GM21786 (cell line): ENCODE measurements at regions not wholly inside any gene's neighbourhood (a gene's known extent, or its start where the extent isn't known, plus 50 kb on each side); places are given as distances from the start of the nearest gene placed in this dataset.
"Not testable (repeated sequence)": the region's sequence is repeated elsewhere in the genome, so short reads cannot be mapped to it uniquely, and the experiment has no call there.

Source experiments
- ATAC-seq: cut with Tn5 transposase; IDR thresholded peaks from one replicate; pipeline ENCODE4 v1.9.1; 2021; ENCODE audit not compliant: unreplicated experiment

- no peak for ATAC-seq
These were observed 184.4 kb upstream of the ZNF217 start for GRCh38 chr20:53778041-53778516.

DNA sequence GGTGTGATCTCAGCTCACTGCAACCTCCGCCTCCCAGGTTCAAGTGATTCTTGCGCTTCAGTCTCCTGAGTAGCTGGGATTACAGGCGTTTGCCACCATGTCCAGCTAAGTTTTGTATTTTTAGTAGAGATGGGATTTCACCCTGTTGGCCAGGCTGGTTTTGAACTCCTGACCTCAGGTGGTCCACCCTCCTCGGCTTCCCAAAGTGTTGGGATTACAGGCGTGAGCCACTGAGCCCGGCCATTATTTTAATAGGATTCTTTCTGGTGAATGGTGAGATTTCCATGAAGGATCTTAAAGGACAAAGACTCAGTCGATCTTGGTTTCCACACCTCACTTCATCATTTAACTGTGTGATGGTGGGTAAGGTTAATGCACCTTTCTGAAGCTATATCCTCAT, 183.8 kb upstream of the ZNF217 start:
- ATAC-seq: not testable (repeated sequence)

DNA sequence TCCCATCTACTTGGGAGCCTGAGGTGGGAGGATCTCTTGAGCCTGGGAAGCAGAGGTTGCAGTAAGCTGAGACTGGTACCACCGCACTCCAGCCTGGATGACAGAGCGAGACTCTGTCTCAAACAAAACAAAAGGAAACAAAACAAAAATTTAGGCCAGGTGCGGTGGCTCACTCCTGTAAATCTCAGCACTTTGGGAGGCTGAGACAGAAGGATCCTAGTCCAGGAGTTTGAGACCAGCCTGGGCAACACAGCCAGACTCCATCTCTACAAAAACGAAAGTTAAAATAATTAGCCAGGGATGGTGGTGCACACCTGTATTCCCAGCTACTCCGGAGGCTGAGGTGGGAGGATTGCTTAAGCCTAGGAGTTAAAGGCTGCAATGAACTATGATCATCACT, 183.2 kb upstream of the ZNF217 start:
- no peak for ATAC-seq

DNA sequence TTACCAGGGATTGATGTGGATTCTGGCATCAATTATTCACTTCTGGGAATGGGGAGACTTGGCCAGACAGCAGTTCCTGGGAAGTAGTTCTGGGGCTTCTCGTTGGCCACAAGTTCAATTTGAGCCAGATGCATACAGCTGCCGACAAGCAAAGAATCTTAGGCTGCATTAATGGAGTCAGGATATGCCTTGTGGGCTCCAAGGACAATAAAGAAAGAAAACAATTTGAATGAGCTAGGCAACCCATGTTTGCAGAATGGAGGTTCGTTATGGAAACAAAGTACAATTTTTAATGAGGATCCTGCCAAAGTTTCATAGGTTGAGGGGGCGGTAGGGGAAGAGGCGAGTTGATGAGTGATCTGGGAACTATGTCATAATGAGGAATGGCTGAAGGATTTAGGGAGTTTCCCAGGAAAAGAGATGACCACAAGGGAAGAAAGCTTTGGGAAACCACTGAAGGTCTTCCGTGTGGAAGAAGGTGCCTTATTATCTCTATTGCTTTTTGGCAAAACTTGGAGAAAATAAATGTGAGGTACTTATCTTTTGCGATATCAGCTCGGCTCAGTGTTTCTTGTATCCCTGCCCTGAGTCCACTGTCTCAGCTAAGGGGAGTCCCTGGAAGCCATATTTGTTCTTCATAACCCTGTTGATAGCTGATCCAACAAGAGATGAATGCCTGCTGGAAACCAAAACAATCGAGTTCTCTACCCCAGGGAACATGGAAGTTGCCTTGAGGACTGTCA, 181.0 kb upstream of the ZNF217 start:
- no peak for ATAC-seq

DNA sequence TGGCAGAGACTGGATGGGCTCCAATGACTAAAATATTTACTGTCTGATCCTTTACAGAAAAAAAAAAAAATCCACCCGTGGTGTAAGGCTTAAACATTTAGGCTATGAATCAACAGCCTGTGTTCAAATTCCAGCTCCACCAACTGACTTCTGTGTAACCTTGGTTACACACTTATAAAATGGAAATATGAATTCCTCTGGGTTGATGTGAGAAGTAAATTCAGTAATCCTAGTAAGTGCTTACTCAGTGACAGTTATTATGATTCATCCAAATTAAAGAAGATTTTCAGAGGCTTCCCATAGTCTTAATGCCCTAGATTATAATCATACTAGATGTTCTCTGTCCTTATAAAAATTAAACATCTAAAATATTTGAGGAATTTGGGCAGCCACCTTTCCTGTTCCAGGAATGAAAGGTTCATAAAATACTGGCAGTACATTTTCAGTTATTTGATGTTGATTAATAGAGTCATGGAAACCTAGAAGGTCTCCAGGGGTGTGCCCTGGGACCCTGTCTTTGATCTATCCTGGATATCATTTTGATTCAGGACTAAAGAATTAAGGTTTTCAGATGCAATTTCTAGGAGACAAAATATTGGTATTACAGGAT, 180.3 kb upstream of the ZNF217 start:
- no peak for ATAC-seq

DNA sequence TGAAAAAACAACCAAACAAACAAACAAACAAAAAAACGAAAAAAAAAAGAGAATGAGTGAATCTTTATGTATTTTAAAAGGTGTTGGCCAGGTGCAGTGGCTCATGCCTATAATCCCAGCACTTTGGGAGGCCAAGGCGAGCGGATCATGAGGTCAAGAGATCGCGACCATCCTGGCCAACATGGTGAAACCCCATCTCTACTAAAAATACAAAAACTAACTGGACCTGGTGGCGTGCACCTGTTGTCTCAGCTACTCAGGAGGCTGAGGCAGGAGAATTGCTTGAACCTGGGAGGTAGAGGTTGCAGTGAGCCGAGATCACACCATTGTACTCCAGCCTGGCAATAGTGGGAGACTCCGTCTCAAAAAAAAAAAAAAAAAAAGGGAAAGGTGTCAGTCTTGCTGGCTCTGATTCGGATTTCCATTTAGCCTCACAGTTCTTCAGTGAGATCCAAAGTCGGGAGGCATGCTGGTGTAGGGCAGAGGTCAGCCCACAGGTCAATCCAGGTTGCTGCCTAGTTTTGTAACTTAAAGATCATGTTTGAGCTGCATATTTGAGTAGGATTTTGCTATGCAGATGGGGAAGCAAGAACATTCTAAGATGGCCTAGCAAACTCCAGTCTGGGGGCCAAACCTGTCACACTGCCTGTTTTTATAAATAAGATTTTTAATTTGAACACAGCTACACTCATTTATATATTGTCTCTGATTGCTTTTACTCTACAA, 179.6 kb upstream of the ZNF217 start:
- ATAC-seq: not testable (repeated sequence)

DNA sequence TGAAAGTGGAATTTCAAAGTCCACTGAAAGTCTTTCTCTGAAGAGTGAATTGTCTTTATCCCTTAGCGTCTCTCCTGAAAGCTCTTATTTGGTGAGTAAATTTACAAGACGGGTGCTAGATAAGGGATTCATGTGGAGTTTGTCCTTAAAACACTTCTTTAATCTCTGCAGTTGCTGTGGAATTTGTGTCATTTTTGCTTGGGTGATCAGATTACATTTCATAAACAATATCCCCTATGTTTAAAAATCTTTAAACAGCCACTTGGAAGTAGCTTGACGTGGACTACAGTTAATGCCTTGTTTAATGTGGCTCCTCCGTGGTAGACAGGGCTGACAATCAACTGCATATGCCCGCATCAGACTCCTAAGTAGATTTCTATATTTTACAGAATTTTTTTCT, 175.4 kb upstream of the ZNF217 start:
- no peak for ATAC-seq

GRCh38 chr20:53768329-53768728, 174.7 kb upstream of the ZNF217 start:
- ATAC-seq: no peak

DNA sequence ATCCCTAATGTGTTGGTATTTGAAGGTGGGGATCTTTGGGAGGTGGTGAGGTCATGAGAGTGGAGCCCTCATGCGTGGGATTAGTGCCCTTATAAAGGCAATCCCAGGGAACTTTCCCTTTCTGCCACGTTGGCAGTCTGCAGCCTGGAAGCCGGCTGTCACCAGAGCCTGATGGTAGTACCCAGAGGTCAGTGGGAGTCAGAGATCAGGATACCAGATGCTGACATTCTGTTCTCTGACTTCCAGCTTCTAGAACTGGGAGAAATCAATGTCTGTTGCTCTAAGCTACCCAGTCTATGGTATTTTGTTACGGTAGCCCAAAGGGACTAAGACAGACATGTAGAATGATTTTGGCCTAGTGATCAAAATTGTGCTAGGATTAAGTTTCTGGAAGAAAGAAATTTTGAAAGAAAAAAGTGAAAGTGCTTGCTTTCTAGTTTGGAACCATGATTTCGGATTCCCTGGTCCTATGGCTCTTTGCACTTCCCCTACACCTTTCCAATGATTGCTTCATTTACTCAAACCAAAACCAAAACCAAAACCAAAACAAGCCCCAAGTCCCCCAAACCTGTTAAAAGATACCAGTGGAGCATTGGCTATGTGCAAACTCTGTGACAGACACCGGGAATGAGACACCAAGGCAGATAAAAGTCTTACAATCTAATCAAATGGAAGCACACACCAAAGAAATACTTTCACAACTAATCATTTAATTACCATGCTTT, 173.7 kb upstream of the ZNF217 start:
- peak; percentile 55 for ATAC-seq

- no peak for ATAC-seq
These were observed 170.8 kb upstream of the ZNF217 start for GRCh38 chr20:53764415-53764800.

DNA sequence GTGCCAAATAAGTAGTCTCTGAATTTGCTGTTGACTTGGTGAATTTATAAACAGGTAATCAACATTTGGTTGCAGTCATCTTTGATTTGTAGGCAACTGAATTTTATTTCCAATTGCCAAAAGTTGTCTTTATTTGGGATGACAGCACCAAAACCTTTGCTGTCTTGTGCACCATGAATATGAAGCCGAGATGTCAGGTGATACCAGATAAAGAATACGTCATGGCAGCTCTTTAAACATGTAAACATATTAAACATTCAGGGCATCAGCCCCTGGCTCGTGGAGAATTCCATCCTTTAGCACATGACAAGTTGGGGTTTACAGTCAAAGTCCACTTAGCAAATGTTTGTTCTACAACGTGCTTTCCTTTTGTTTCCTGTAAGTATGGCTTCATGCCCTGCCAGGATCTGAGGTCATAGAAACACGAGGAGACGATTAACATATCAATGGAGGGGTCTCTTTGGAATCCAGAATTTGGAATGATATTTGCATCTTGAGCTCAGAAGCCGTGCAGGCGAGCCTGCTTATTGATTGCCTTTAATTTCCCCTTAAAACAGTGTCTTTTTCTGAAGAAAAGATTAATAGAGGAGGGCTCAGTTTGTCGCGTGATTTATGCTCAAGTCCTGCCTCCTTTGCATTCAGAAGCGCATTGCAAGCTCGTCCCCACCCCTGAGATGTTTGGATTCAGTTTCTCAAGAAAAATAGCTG, 170.2 kb upstream of the ZNF217 start:
- no peak for ATAC-seq

DNA sequence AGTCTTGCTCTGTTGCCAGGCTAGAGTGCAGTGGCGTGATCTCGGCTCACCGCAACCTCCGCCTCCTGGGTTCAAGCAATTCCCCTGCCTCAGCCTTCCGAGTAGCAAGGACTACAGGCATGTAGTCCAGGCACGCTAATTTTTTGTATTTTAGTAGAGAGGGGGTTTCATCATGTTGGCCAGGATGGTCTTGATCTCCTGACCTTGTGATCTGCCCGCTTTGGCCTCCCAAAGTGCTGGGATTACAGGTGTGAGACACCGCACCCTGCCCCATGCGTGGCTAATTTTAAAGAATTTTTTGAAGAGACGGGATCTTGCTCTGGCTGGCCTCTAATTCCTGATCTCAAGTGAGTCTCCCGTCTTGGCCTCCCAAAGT, 168.8 kb upstream of the ZNF217 start:
- not testable (repeated sequence) for ATAC-seq

GRCh38 chr20:53760025-53760441, 166.4 kb upstream of the ZNF217 start:
- no peak for ATAC-seq

DNA sequence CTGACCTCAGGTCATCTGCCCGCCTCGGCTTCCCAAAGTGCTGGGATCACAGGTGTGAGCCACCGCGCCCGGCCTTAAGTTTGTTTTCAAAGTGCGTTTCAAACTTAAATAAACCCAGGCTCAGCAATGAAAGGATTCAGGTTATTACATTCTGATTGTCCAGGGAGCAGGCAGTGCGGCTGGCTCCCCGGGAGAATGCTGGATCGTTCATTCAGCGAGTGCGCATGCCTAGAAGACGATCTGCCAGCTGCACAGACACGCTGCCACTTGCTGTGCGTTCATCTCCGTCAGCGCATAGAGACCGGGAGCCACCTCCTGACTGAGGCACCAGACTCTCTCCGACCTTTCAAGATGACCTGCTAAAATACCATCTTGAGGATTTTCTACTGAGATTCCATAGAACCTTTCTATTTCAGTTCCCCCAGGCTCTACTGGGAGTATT, 163.9 kb upstream of the ZNF217 start:
- no peak for ATAC-seq

DNA sequence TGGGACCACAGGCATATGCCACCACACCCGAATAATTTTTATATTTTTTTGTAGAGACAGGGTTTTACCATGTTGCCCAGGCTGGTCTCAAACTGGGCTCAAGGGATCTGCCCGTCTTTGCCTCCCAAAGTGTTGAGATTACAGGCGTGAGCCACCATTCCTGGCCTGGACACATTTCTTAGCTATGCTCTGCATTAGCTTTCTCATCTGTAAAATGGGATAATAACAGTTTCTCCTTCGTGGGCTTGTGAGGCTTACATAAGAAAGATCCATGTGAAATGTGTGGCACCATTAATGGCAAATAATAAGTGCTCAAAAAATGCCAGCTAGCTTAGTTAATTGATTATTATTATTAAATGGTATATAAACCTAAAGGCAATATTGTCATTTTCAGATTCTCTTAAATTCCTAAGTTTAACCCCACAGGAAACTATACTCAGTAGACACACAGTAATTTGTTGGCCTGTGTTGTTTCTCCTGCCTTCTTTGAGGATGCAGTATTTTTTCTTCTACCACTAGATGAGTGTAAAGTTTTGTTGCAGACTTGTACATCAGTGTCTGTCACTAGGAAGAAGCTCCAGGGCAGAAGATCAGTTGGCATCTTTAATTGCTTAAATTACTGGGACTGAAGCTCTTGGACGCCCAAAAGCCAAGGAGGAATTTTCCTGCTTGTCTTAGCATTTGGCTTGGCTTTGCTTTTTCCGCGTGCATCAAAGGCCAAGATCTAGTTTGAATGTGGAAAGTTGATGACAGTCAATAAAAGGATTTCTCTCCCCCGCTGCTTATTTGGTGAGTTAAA, 162.3 kb upstream of the ZNF217 start:
- ATAC-seq: no peak

GRCh38 chr20:53753880-53754459, 160.3 kb upstream of the ZNF217 start:
- ATAC-seq: no peak

- ATAC-seq: no peak
These were observed 159.6 kb upstream of the ZNF217 start for GRCh38 chr20:53752971-53753879.

- no peak for ATAC-seq
These were observed 158.9 kb upstream of the ZNF217 start for GRCh38 chr20:53752583-53752970.
